ENCODE measurements at regions not wholly inside any gene's neighbourhood (a gene's known extent, or its start where the extent isn't known, plus 50 kb on each side); places are given as distances from the start of the nearest gene placed in this dataset.

- Histone ChIP-seq H3K4me3 (ENCODE audit: low read length) (no peak overlapping the region), H3K4me1 (ENCODE audit: control insufficient read depth, insufficient read depth, low read length) (peaks cover 23% of the 10 kb centered on the region), H3K27ac (ENCODE audit: low read length) (no peak overlapping the region), H3K27me3 (ENCODE audit: control insufficient read depth, insufficient read depth, low read length) (no peaks in the 10 kb centered on the region), H3K36me3 (ENCODE audit: control insufficient read depth, insufficient read depth, low read length) (no peaks in the 10 kb centered on the region), H3K9me3 (ENCODE audit: control insufficient read depth, low read depth, low read length) (no peaks in the 10 kb centered on the region)
- no peak for DNase-seq
- WGBS (ENCODE audit: insufficient coverage, low lambda C conversion rate) = 100% methylated on average over 2 of the region's 3 CpGs
Observed at GRCh38 chr6:139844907-139845306, 470.5 kb upstream of the CITED2 start.

GRCh38 chr6:139841794-139842215 is 467.4 kb upstream of the CITED2 start:
- Histone ChIP-seq H3K36me3 (ENCODE audit: control insufficient read depth, insufficient read depth, low read length) (no peaks in the 10 kb centered on the region), H3K4me3 (ENCODE audit: low read length) (no peak overlapping the region), H3K27me3 (ENCODE audit: control insufficient read depth, insufficient read depth, low read length) (no peaks in the 10 kb centered on the region), H3K9me3 (ENCODE audit: control insufficient read depth, low read depth, low read length) (no peaks in the 10 kb centered on the region), H3K4me1 (ENCODE audit: control insufficient read depth, insufficient read depth, low read length) (peaks cover 14% of the 10 kb centered on the region), H3K27ac (ENCODE audit: low read length) (peak overlapping the region; percentile 29)
- no CpG with 5 or more reads among the region's 2 CpGs for WGBS (ENCODE audit: insufficient coverage, low lambda C conversion rate)
- peak; percentile 24 to 78 for DNase-seq

GRCh38 chr6:139839506-139840156 is 465.2 kb upstream of the CITED2 start:
- DNase-seq = no peak
- H3K4me3 ChIP-seq (ENCODE audit: low read length) = no peak overlapping the region
- peaks cover 5% of the 10 kb centered on the region for H3K4me1 ChIP-seq (ENCODE audit: control insufficient read depth, insufficient read depth, low read length)

GRCh38 chr6:139834232-139834631 is 459.8 kb upstream of the CITED2 start:
- H3K27me3 ChIP-seq (ENCODE audit: control insufficient read depth, insufficient read depth, low read length) = no peaks in the 10 kb centered on the region
- no peak for DNase-seq
- H3K4me1 ChIP-seq (ENCODE audit: control insufficient read depth, insufficient read depth, low read length) = no peaks in the 10 kb centered on the region
- H3K4me3 ChIP-seq (ENCODE audit: low read length) = no peak overlapping the region
- WGBS (ENCODE audit: insufficient coverage, low lambda C conversion rate) = 100% methylated on average over 2 of the region's 5 CpGs
- H3K27ac ChIP-seq (ENCODE audit: low read length) = no peak overlapping the region
- no peaks in the 10 kb centered on the region for H3K9me3 ChIP-seq (ENCODE audit: control insufficient read depth, low read depth, low read length)
- H3K36me3 ChIP-seq (ENCODE audit: control insufficient read depth, insufficient read depth, low read length) = no peaks in the 10 kb centered on the region

More at GRCh38 chr6:139839506-139840156, 465.2 kb upstream of the CITED2 start:
- H3K27me3 ChIP-seq (ENCODE audit: control insufficient read depth, insufficient read depth, low read length) = no peaks in the 10 kb centered on the region
- WGBS (ENCODE audit: insufficient coverage, low lambda C conversion rate) = 86% methylated on average over 3 of the region's 7 CpGs
- no peaks in the 10 kb centered on the region for H3K9me3 ChIP-seq (ENCODE audit: control insufficient read depth, low read depth, low read length)
- no peak overlapping the region for H3K27ac ChIP-seq (ENCODE audit: low read length)
- no peaks in the 10 kb centered on the region for H3K36me3 ChIP-seq (ENCODE audit: control insufficient read depth, insufficient read depth, low read length)

- no peak for DNase-seq
- H3K4me3 ChIP-seq (ENCODE audit: low read length) = no peak overlapping the region
- H3K9me3 ChIP-seq (ENCODE audit: control insufficient read depth, low read depth, low read length) = no peaks in the 10 kb centered on the region
- WGBS (ENCODE audit: insufficient coverage, low lambda C conversion rate) = no CpG with 5 or more reads among the region's 4 CpGs
- no peaks in the 10 kb centered on the region for H3K4me1 ChIP-seq (ENCODE audit: control insufficient read depth, insufficient read depth, low read length)
- no peak overlapping the region for H3K27ac ChIP-seq (ENCODE audit: low read length)
- no peaks in the 10 kb centered on the region for H3K36me3 ChIP-seq (ENCODE audit: control insufficient read depth, insufficient read depth, low read length)
- no peaks in the 10 kb centered on the region for H3K27me3 ChIP-seq (ENCODE audit: control insufficient read depth, insufficient read depth, low read length)
Observed at GRCh38 chr6:139833592-139833991, 459.1 kb upstream of the CITED2 start.

- Histone ChIP-seq H3K9me3 (ENCODE audit: control insufficient read depth, low read depth, low read length) (no peaks in the 10 kb centered on the region), H3K36me3 (ENCODE audit: control insufficient read depth, insufficient read depth, low read length) (no peaks in the 10 kb centered on the region), H3K4me3 (ENCODE audit: low read length) (no peak overlapping the region), H3K27me3 (ENCODE audit: control insufficient read depth, insufficient read depth, low read length) (no peaks in the 10 kb centered on the region), H3K27ac (ENCODE audit: low read length) (no peak overlapping the region), H3K4me1 (ENCODE audit: control insufficient read depth, insufficient read depth, low read length) (no peaks in the 10 kb centered on the region)
- 90% methylated on average over 2 of the region's 15 CpGs for WGBS (ENCODE audit: insufficient coverage, low lambda C conversion rate)
- DNase-seq = no peak
Observed at GRCh38 chr6:139832493-139833305, 458.3 kb upstream of the CITED2 start.

GRCh38 chr6:139829576-139829975 is 455.1 kb upstream of the CITED2 start:
- H3K27ac ChIP-seq (ENCODE audit: low read length) = no peak overlapping the region

GRCh38 chr6:139828751-139829519 is 454.5 kb upstream of the CITED2 start:
- no peak overlapping the region for H3K27ac ChIP-seq (ENCODE audit: low read length)
- H3K4me1 ChIP-seq (ENCODE audit: control insufficient read depth, insufficient read depth, low read length) = no peaks in the 10 kb centered on the region
- H3K36me3 ChIP-seq (ENCODE audit: control insufficient read depth, insufficient read depth, low read length) = no peaks in the 10 kb centered on the region
- no peaks in the 10 kb centered on the region for H3K9me3 ChIP-seq (ENCODE audit: control insufficient read depth, low read depth, low read length)
- no peak overlapping the region for H3K4me3 ChIP-seq (ENCODE audit: low read length)
- DNase-seq = no peak
- 96% methylated on average over 3 of the region's 10 CpGs for WGBS (ENCODE audit: insufficient coverage, low lambda C conversion rate)
- no peaks in the 10 kb centered on the region for H3K27me3 ChIP-seq (ENCODE audit: control insufficient read depth, insufficient read depth, low read length)

More at GRCh38 chr6:139829576-139829975, 455.1 kb upstream of the CITED2 start:
- no peak for DNase-seq
- Histone ChIP-seq H3K36me3 (ENCODE audit: control insufficient read depth, insufficient read depth, low read length) (no peaks in the 10 kb centered on the region), H3K27me3 (ENCODE audit: control insufficient read depth, insufficient read depth, low read length) (no peaks in the 10 kb centered on the region), H3K9me3 (ENCODE audit: control insufficient read depth, low read depth, low read length) (no peaks in the 10 kb centered on the region), H3K4me3 (ENCODE audit: low read length) (no peak overlapping the region), H3K4me1 (ENCODE audit: control insufficient read depth, insufficient read depth, low read length) (no peaks in the 10 kb centered on the region)
- 67% methylated on average over 1 of the region's 4 CpGs for WGBS (ENCODE audit: insufficient coverage, low lambda C conversion rate)

GRCh38 chr6:139825935-139826374 is 451.5 kb upstream of the CITED2 start:
- H3K36me3 ChIP-seq (ENCODE audit: control insufficient read depth, insufficient read depth, low read length) = no peaks in the 10 kb centered on the region
- no peak overlapping the region for H3K27ac ChIP-seq (ENCODE audit: low read length)
- no peaks in the 10 kb centered on the region for H3K9me3 ChIP-seq (ENCODE audit: control insufficient read depth, low read depth, low read length)
- DNase-seq = no peak
- H3K4me1 ChIP-seq (ENCODE audit: control insufficient read depth, insufficient read depth, low read length) = no peaks in the 10 kb centered on the region
- WGBS (ENCODE audit: insufficient coverage, low lambda C conversion rate) = no CpG with 5 or more reads among the region's 5 CpGs
- H3K27me3 ChIP-seq (ENCODE audit: control insufficient read depth, insufficient read depth, low read length) = no peaks in the 10 kb centered on the region
- no peak overlapping the region for H3K4me3 ChIP-seq (ENCODE audit: low read length)

- DNase-seq = no peak
- no peaks in the 10 kb centered on the region for H3K9me3 ChIP-seq (ENCODE audit: control insufficient read depth, low read depth, low read length)
- H3K27me3 ChIP-seq (ENCODE audit: control insufficient read depth, insufficient read depth, low read length) = no peaks in the 10 kb centered on the region
- WGBS (ENCODE audit: insufficient coverage, low lambda C conversion rate) = 100% methylated on average over 1 of the region's 2 CpGs
- H3K4me3 ChIP-seq (ENCODE audit: low read length) = no peak overlapping the region
- no peak overlapping the region for H3K27ac ChIP-seq (ENCODE audit: low read length)
- no peaks in the 10 kb centered on the region for H3K36me3 ChIP-seq (ENCODE audit: control insufficient read depth, insufficient read depth, low read length)
- no peaks in the 10 kb centered on the region for H3K4me1 ChIP-seq (ENCODE audit: control insufficient read depth, insufficient read depth, low read length)
Observed at GRCh38 chr6:139824864-139825263, 450.4 kb upstream of the CITED2 start.

Data from large intestine (tissue), 3 donors.